Osteoblast (primary cell): ENCODE measurements at regions not wholly inside any gene's neighbourhood (a gene's known extent, or its start where the extent isn't known, plus 50 kb on each side); places are given as distances from the start of the nearest gene placed in this dataset.

Source experiments
- DNase-seq: peaks from one replicate; pipeline ENCODE4 v3.0.0; 2011; ENCODE audit warnings: low spot score, mixed read lengths; ENCODE audit not compliant: insufficient read length; ENCODE audit errors: missing footprints
- H2AFZ ChIP-seq: 2 replicates; pipeline ENCODE4 v1.6.0; 2011; ENCODE audit warnings: mild to moderate bottlenecking, low read length
- H3K27ac ChIP-seq: 2 replicates; pipeline ENCODE4 v1.5.1; 2011; ENCODE audit warnings: mild to moderate bottlenecking, low read depth, low read length, moderate library complexity
- H3K27me3 ChIP-seq: 2 replicates; pipeline ENCODE4 v1.6.0; 2012; ENCODE audit warnings: mild to moderate bottlenecking, control low read depth, inconsistent platforms, low read length, moderate library complexity; ENCODE audit not compliant: insufficient read depth
- H3K36me3 ChIP-seq: 2 replicates; pipeline ENCODE4 v1.5.1; 2011; ENCODE audit warnings: mild to moderate bottlenecking, low read length, control low read depth, moderate library complexity; ENCODE audit not compliant: insufficient read depth
- H3K4me1 ChIP-seq: 2 replicates; pipeline ENCODE4 v1.5.1; 2011; ENCODE audit warnings: mild to moderate bottlenecking, low read length, control low read depth, moderate library complexity; ENCODE audit not compliant: insufficient read depth
- H3K4me2 ChIP-seq: 2 replicates; pipeline ENCODE4 v1.6.0; 2011; ENCODE audit warnings: mild to moderate bottlenecking, low read length; ENCODE audit not compliant: insufficient read depth
- H3K4me3 ChIP-seq: fragments of 200-600 bp; sonication (generic); 3 replicates; pipeline ENCODE4 v1.5.1; 2012; ENCODE audit warnings: mild to moderate bottlenecking, low read length, inconsistent platforms; ENCODE audit not compliant: insufficient read depth
- H3K79me2 ChIP-seq: 2 replicates; pipeline ENCODE4 v1.6.0; 2012; ENCODE audit warnings: mild to moderate bottlenecking, low read length, control low read depth, inconsistent platforms; ENCODE audit not compliant: insufficient read depth
- H3K9me3 ChIP-seq: 2 replicates; pipeline ENCODE4 v1.5.1; 2011; ENCODE audit warnings: low read depth, low read length, control low read depth
- H4K20me1 ChIP-seq: 2 replicates; pipeline ENCODE4 v1.6.0; 2012; ENCODE audit warnings: mild to moderate bottlenecking, low read length, control low read depth; ENCODE audit not compliant: insufficient read depth
- TF ChIP-seq, protein P1 (sequence below): IDR thresholded peaks from 2 replicates; pipeline ENCODE4 v1.5.1; 2011; ENCODE audit warnings: mild to moderate bottlenecking, low read depth, low read length, moderate library complexity; ENCODE audit errors: extremely low read depth

DNA sequence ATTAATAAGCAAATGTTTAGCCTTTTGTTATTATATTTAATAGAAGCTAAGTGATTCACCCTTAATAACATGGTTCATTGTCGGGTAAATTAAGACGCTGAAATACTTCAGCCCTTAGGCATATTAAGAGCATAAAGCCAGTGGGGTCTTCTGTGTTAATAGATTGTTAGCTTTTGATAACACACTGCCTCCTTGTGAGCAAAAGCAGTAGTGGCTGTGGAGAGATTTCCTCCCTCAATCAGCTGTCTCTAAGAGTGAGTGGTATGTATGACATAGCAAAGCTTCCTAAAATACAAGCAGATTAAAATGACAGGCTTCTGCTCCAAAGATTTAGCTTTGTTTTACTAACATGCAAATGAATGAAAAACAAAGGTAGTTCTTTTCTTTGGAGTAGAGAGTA is 143.7 kb upstream of the SYT4 start:
- DNase-seq, result no peak
- no peak overlapping the region for H3K4me2 ChIP-seq
- no peak overlapping the region for H3K27ac ChIP-seq
- no peak overlapping the region for H2AFZ ChIP-seq
- no peaks in the 10 kb centered on the region for H3K4me1 ChIP-seq
- H4K20me1 ChIP-seq, result no peaks in the 10 kb centered on the region
- no peaks in the 10 kb centered on the region for H3K9me3 ChIP-seq
- no peaks in the 10 kb centered on the region for H3K36me3 ChIP-seq
- TF ChIP-seq, protein P1, sequence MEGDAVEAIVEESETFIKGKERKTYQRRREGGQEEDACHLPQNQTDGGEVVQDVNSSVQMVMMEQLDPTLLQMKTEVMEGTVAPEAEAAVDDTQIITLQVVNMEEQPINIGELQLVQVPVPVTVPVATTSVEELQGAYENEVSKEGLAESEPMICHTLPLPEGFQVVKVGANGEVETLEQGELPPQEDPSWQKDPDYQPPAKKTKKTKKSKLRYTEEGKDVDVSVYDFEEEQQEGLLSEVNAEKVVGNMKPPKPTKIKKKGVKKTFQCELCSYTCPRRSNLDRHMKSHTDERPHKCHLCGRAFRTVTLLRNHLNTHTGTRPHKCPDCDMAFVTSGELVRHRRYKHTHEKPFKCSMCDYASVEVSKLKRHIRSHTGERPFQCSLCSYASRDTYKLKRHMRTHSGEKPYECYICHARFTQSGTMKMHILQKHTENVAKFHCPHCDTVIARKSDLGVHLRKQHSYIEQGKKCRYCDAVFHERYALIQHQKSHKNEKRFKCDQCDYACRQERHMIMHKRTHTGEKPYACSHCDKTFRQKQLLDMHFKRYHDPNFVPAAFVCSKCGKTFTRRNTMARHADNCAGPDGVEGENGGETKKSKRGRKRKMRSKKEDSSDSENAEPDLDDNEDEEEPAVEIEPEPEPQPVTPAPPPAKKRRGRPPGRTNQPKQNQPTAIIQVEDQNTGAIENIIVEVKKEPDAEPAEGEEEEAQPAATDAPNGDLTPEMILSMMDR, result peak; percentile 23
- no peaks in the 10 kb centered on the region for H3K27me3 ChIP-seq
- no peak overlapping the region for H3K4me3 ChIP-seq
- H3K79me2 ChIP-seq, result no peaks in the 10 kb centered on the region

DNA sequence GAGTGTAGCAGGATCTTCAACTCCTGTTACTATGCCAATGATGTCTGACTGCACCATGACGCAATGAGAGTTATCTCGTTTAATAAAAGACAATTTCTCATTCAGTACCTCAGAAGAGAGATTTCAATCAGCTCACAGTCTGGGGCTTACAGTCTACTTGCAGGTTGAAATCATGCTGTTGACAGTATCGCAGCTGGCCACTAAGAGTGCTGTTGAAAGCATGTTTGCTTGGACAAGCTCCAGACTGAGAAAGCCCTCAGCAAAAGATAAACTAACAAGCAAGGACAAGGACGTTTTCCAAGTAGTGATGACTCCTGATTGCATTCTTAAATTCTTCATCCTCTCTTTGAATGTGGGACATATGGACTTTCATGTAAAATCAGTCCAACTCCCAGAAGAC is 145.2 kb upstream of the SYT4 start:
- Histone ChIP-seq H3K27me3 (no peaks in the 10 kb centered on the region), H3K4me3 (no peak overlapping the region), H4K20me1 (no peaks in the 10 kb centered on the region), H2AFZ (no peak overlapping the region), H3K27ac (no peak overlapping the region), H3K79me2 (no peaks in the 10 kb centered on the region), H3K36me3 (no peaks in the 10 kb centered on the region), H3K9me3 (no peaks in the 10 kb centered on the region), H3K4me1 (no peaks in the 10 kb centered on the region), H3K4me2 (no peak overlapping the region)
- DNase-seq, result no peak
- TF ChIP-seq, protein P1, result no peak

DNA sequence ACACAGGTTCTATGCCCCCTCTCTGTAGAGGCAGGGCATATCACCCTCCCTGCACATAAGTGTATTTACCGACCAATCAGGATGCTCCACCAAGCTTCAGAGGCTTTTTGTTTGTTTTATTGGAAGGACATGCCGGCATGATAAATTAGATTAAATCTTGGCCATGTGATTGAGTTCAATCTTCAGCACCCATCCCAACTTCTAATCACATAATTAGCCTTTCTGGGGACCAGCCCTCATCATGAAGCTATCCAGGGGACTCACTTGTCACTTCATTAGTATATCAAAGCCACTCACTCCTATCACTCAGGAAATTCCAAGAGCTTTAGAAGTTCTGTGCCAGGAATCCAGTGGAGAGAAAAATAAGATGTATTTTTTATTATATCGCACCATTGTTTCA is 158.6 kb upstream of the SYT4 start:
- Histone ChIP-seq H3K79me2 (no peaks in the 10 kb centered on the region), H3K4me3 (no peak overlapping the region), H3K27ac (no peak overlapping the region), H3K27me3 (no peaks in the 10 kb centered on the region), H4K20me1 (no peaks in the 10 kb centered on the region), H3K36me3 (no peaks in the 10 kb centered on the region), H3K4me2 (no peak overlapping the region), H3K9me3 (no peaks in the 10 kb centered on the region), H2AFZ (no peak overlapping the region), H3K4me1 (no peaks in the 10 kb centered on the region)
- TF ChIP-seq, protein P1, result no peak
- DNase-seq, result no peak

DNA sequence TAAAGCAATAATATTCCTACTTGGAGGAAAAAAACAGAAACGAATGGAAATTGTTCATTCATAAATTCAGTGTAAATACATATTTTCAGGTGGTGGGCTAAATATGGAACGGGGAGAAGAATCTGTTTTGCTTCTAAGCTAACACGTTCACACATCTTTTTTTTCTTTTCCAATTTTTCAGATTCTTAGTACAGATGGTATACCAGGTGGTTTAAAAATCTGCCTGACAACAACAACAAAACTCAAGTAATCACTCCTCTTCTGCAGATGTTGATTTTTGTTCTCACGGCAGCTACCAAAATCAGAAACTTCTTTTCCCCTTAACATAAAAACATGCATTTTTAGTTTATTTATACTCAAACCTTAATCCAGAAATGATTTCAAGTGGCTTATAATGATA is 164.8 kb upstream of the SYT4 start:
- Histone ChIP-seq H3K27me3 (no peaks in the 10 kb centered on the region), H3K36me3 (no peaks in the 10 kb centered on the region), H3K9me3 (peaks cover 2% of the 10 kb centered on the region), H3K4me2 (no peak overlapping the region), H3K79me2 (no peaks in the 10 kb centered on the region), H3K4me3 (no peak overlapping the region), H4K20me1 (no peaks in the 10 kb centered on the region), H3K27ac (no peak overlapping the region), H3K4me1 (no peaks in the 10 kb centered on the region), H2AFZ (no peak overlapping the region)
- TF ChIP-seq, protein P1, result no peak
- no peak for DNase-seq
